Testis (tissue), 2 donors: ENCODE measurements at regions not wholly inside any gene's neighbourhood (a gene's known extent, or its start where the extent isn't known, plus 50 kb on each side); places are given as distances from the start of the nearest gene placed in this dataset.

Experiments used
- CTCF ChIP-seq, 3 experiments: fragments of 450-650 bp in 2 of 3; fragments of 200-600 bp in 1 of 3; sonication (generic) in 1 of 3; IDR thresholded peaks; one replicate each; pipeline ENCODE4 v1.5.1; 2016 to 2019; ENCODE audit warnings: antibody characterized with exemption in 3 of 3, mild to moderate bottlenecking in 2 of 3, moderate library complexity in 1 of 3
- POLR2A ChIP-seq: fragments of 450-650 bp; IDR thresholded peaks from one replicate; pipeline ENCODE4 v1.6.1; 2017; ENCODE audit warnings: antibody characterized with exemption, mild to moderate bottlenecking, moderate library complexity

GRCh38 chr5:34583167-34583566, 73.0 kb upstream of the RAI14 start:
- TF ChIP-seq CTCF (IDR thresholded peaks at IDR 0.05) (no peak), POLR2A (no peak)
